ENCODE measurements at regions not wholly inside any gene's neighbourhood (a gene's known extent, or its start where the extent isn't known, plus 50 kb on each side); places are given as distances from the start of the nearest gene placed in this dataset.

- peak; percentile 18 for DNase-seq
Measured at GRCh38 chr22:47943729-47944700, 1181.6 kb downstream of the TBC1D22A start.

- DNase-seq: no peak
Measured at GRCh38 chr22:47940211-47940610, 1177.8 kb downstream of the TBC1D22A start.

DNA sequence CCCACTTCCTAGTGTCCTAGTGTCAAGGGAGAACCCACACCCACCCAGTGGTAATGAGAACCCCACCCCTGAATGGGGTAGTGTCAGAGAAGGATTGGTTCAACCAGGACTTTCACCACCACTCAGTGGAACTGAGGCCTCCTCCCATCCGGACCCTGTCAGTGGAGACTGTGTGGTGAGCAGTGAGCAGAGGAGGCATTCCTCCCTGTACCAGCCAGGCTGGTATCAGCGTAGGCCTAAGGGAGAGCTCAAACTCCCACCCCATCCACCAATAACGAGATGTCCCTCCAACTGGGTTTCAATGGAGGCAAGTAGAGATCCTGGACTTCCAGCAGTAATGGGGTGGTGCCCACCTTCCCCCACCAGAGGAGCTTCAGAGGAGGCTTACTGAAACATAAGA lies 1171.4 kb downstream of the TBC1D22A start:
- no peak for DNase-seq

DNA sequence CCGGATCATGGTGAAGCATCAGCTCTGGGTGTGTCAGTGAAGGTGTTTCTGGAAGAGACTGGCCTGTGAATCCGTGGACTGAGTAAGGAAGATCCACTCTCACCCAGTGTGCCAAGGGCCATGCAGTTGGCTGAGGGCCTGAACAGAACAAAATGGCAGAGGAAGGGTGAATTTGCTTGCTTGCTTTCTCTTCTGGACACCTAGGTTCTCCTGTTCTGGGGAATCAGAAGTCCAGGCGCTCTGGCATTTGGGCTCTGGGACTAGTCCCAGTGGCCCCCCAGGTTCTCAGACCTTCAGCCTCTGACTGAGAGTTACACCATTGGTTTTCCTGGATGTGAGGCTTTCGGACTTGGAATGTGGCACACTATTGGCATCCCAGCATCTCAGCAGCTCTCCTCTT lies 1170.8 kb downstream of the TBC1D22A start:
- DNase-seq: no peak

- no peak for DNase-seq
Measured at GRCh38 chr22:47929646-47930185, 1167.3 kb downstream of the TBC1D22A start.

- DNase-seq: no peak
Measured at GRCh38 chr22:47929073-47929472, 1166.6 kb downstream of the TBC1D22A start.

GRCh38 chr22:47928631-47929030 lies 1166.2 kb downstream of the TBC1D22A start:
- no peak for DNase-seq

DNA sequence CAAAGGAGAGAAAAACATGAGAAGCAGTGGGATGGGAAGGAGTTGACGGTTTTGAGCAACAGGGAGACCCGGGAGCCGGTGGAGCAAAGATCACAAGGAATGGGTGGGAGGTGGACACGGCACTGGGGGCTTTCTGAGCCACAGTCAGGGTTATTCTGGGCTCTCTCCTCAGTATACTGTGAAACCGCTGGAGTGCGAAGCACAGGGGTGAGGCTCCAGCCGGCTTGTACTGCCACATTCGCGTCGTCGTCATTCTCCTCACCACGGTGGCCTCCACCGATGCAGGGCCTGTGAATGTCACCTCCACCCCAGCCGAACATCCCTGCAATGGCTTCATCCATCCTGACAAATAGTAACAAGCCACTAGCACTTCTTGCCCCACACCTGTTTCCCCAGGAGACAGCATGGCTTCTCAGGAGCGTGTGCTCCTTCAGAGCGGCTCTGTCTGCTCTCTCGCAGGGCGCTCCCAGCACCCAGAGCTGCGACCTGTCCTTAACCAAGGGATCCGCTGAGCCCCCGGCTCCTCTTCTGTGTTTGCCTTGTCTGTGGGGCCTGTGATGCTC lies 1165.3 kb downstream of the TBC1D22A start:
- no peak for DNase-seq

DNA sequence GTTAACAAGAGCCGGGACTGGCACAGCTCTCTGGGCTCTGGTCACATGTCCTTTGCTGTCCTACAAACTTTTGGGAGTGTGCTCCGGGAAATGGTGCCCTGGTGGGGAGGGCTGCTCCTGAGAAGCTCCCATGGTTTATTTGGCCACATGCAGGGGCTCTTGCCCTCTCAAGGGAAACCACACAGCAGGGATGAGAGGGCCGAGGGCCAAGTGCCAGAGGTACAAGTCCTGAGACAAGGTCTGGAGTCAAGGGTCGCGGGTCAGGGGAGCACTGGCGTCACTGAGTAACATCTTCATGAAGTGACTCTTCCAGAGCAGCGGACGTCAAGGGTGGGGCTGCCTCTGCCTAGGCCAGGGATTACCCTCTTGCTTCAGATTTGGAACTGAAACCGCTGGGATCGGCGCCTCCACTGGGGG lies 1160.6 kb downstream of the TBC1D22A start:
- no peak for DNase-seq

- DNase-seq: no peak
Measured at GRCh38 chr22:47921906-47922305, 1159.5 kb downstream of the TBC1D22A start.

DNA sequence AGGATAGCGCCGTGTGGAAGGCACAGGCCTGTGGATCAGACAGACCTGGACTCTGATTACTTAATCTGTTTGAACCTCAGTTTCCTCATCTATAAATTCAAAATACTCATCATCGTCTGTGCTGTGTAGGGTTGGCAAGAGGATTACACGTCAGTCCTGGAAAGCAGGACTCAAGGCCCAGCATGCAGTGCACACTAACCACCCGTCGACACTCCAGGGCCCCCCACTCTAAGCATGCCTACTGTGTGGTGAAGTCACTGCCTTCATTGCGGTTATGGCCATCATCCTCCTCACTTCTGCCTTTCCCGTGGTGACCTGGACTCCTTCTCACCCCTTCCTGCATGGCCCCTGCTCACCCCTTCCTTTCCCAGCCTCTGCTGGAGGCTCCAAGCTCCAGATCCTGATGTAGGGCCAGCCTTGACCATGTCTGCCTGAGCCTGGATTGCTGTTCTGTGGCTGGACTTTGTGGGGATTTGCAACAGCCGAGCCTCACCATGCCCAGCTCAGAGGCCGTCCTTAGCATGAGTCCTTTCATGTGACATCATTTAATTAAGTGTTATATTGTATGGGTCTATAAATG lies 1158.0 kb downstream of the TBC1D22A start:
- DNase-seq: no peak

- no peak for DNase-seq
Measured at GRCh38 chr22:47919893-47920292, 1157.4 kb downstream of the TBC1D22A start.

DNA sequence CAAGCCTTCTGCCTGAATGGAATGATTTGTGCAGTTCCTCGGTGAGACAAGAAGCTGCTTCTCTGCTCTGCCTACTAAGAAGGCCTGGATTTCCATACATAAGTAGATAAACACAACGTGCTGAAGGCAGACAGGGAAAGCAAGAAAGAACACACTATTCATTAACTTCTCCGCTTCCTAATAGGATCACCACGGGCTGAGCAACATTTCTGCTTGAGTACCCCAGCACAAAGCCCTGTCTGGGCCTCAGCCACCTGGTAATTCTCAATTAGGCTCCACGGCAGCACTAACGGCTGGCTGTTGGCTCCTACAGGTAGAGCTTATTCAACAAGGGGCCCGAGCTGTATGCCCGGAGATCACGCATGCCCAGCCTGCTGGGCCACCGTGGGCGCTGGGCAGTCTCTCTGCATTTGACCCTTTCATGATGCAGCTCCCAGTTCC lies 1156.6 kb downstream of the TBC1D22A start:
- DNase-seq: no peak

DNA sequence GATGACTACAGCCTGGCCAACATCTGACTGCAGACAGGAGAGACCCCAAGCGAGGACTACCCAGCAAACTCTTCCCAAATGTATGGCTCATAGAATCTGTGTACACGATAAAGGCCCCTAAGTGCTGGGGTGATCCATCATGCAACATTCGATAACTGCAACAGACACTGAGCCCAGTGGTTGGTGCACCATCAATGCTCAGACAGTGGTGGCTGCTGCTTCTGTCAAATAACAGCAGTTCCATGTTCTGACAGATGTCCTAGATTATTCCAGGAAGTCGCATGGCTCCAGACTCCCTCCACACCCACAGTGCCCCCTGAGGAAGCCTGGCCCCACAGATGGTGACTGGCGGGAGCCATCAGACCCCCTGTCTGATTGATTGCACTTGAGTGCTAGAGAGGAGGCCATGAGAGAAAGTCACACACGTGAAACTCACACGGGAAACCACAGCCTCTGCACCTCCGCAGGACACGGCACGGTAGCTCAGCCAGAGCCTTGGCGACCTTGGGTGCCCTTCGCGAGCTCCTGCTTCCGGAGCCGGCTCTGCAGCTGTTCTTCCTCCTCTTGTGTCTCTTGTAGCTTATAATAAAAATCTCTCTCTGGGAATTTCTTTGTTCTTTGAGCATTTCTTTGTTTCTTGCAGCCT lies 1155.9 kb downstream of the TBC1D22A start:
- DNase-seq: no peak

DNA sequence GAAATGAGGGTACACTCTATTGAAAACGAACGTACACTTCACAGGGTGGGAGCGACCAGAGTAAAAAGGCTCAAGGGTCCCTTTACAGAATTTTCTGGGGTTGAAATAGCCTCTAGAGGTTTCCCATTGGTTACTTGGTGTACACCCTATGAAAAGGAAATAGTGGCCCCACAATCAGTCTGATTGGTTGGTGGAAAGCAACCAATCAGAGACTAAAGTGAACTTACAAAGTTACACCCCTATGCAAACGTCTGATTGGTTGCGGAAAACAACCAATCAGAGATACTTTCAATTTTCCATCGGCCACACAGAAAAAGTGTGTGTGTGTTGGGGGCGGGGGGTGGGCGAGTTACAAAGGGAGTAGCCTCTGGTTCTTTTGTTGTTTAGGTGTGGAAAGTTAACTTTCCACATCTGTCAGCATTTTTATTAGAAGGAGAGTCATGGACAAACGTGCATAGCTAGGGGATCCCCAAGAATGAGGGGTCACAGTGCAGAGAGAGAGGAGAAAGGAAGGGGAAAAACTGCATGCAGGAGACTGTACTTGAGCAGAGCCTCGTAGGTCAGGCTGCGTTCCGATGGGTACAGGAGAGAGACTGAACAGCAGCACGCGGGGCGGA lies 1152.1 kb downstream of the TBC1D22A start:
- DNase-seq: no peak

DNA sequence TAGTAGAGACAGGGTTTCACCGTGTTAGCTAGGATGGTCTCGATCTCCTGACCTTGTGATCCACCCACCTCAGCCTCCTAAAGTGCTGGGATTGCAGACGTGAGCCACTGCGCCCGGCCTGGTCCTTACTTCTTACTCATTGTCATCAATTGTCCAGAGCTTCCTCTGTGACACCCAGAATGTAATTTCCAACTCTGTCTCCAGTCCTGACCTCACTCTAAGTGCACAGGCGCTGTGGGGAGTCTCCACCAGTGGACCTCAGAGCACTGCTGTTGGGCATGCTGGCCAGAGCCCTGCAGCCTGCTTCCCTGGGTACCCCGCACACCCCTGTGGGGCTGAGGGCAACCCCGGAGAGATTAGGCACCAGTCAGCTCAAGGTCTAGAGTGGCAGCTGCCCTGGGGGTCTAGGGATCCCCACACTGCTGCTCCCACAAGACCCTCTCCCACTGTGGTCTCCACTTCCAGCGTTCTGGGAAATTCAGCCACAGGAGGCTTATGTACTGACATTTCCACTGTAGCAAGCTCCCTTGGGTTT lies 1140.3 kb downstream of the TBC1D22A start:
- no peak for DNase-seq

DNA sequence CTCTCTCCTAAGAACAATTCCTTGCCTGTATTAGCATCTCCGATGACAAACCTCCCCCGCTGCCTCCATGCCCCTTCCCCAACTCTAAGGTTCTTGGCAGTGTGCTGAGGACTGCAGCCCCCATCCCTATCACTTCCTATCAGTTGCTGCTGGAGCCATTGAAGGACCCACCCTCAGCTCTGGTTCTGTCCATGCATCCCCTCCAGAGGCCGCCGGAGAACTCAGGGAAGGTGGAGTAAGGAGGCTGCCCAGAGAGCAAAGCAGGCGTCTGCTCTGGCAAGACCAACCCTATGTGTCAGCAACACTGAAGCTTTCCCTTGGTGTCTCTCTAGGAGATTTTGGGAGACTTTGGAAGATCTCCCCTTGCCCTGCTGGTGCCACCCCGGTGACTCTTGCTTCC lies 1139.5 kb downstream of the TBC1D22A start:
- DNase-seq: no peak

GRCh38 chr22:47899894-47900293 lies 1137.4 kb downstream of the TBC1D22A start:
- no peak for DNase-seq

- DNase-seq: no peak
Measured at GRCh38 chr22:47898946-47899345, 1136.5 kb downstream of the TBC1D22A start.

DNA sequence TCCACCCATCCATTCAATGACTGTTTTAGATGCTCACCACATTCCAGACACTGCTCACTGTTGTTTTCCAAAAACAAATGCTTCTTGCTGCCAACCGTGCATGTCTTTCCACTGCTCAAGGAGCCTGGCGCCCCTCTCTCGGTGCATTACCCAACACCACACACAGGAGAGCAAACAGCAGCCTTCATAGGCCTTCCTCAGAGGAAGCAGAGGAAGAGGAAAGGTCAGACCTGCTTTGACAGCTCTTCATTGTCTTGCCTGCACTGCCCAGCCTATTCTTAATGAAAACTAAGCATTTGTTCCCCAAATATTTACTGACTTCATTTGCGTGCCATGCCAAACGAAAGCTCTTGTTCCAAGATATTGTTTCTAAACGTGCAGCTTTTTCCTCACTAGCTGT lies 1129.2 kb downstream of the TBC1D22A start:
- DNase-seq: no peak

GRCh38 chr22:47888817-47889216 lies 1126.4 kb downstream of the TBC1D22A start:
- no peak for DNase-seq

DNA sequence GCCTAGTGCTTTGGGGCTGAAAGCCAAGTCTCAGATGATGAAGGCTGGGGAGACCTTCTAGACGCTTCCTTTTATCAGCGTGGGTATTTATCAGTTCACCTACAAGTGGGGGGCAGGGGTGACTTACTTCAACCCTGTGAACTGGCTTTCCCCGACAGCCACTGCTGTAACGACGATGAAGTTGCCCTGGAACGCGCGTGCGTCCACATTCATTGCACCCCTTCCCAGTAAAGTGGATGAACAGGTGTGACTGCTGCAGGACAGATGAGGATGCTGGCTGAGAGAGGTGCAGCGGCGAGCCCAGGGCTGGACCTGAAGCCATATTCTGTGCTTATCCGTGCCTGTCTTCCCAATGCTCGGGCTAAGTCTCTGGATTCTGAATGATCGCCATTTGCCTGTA lies 1122.3 kb downstream of the TBC1D22A start:
- no peak for DNase-seq
